B cell (primary cell): ENCODE measurements at regions not wholly inside any gene's neighbourhood (a gene's known extent, or its start where the extent isn't known, plus 50 kb on each side); places are given as distances from the start of the nearest gene placed in this dataset.

Experiments
- ATAC-seq: fragments of 200-7000 bp; cut with Tn5 transposase; one replicate; pipeline ENCODE4 v1.10.0; 2021; ENCODE audit warnings: low read depth, mild to moderate bottlenecking, moderate number of reproducible peaks, moderate library complexity
- CTCF ChIA-PET: fragments of 350-600 bp; sonication (Branson Sonifier 250); formaldehyde crosslinking; loops from one replicate; lab custom pipeline; 2021; ENCODE audit warnings: antibody characterized with exemption, inconsistent platforms; lab: Charles Lee
- POLR2A ChIA-PET: fragments of 350-600 bp; sonication (Branson Sonifier 250); formaldehyde crosslinking; loops from one replicate; lab custom pipeline; 2021; ENCODE audit warnings: antibody characterized with exemption; lab: Charles Lee
- DNase-seq: peaks from one replicate; pipeline ENCODE4 v3.0.0; 2013
- H2AFZ ChIP-seq: 2 replicates; pipeline ENCODE4 v1.6.1; 2012; ENCODE audit warnings: mild to moderate bottlenecking, low read depth, low read length; ENCODE audit not compliant: insufficient read depth, poor library complexity, severe bottlenecking
- H3K27ac ChIP-seq, 2 donors: 1 replicate in 1 of 2; 2 replicates in 1 of 2; pipeline ENCODE4 v1.5.1; 2012 to 2013; ENCODE audit warnings: low read length in 2 of 2, mild to moderate bottlenecking in 2 of 2, moderate library complexity in 1 of 2
- H3K27me3 ChIP-seq, 4 experiments: fragments of 200-600 bp in 1 of 4; sonication (generic) in 1 of 4; replicated peaks in 1 of 4; 1 replicate in 2 of 4; 2 replicates in 2 of 4; pipeline versions ENCODE4 v1.6.1 to v1.7.0; 2013 to 2016; ENCODE audit warnings: low read length in 3 of 4, mild to moderate bottlenecking in 2 of 4, mixed read lengths in 1 of 4, moderate library complexity in 1 of 4; ENCODE audit not compliant: insufficient read depth in 4 of 4, control insufficient read depth in 3 of 4; ENCODE audit errors: control extremely low read depth in 1 of 4
- H3K36me3 ChIP-seq, 2 experiments: replicated peaks in 1 of 2; 1 replicate in 1 of 2; 2 replicates in 1 of 2; pipeline versions ENCODE4 v1.6.1 to v1.7.1; 2013; ENCODE audit warnings: low read length in 1 of 2; ENCODE audit not compliant: insufficient read depth in 2 of 2, control insufficient read depth in 1 of 2; ENCODE audit errors: control extremely low read depth in 1 of 2, extremely low read depth in 1 of 2
- H3K4me1 ChIP-seq, 2 donors: fragments of 200-600 bp in 1 of 2; sonication (generic) in 1 of 2; 1 replicate in 1 of 2; 2 replicates in 1 of 2; pipeline versions ENCODE4 v1.5.1 to v1.6.1; 2013 to 2017; ENCODE audit warnings: low read length in 2 of 2; ENCODE audit not compliant: control insufficient read depth in 2 of 2, insufficient read depth in 2 of 2
- H3K4me2 ChIP-seq: replicated peaks from 2 replicates; pipeline ENCODE3; 2012; ENCODE audit warnings: mild to moderate bottlenecking, low read depth, low read length; ENCODE audit not compliant: poor library complexity, severe bottlenecking
- H3K4me3 ChIP-seq, 5 experiments: fragments of 200-600 bp in 1 of 5; sonication (generic) in 1 of 5; 1 replicate in 3 of 5; 2 replicates in 2 of 5; pipeline versions ENCODE4 v1.5.1 to v1.7.0; 2011 to 2016; ENCODE audit warnings: low read length in 4 of 5, mild to moderate bottlenecking in 4 of 5, low read depth in 2 of 5, control low read depth in 1 of 5, moderate library complexity in 1 of 5; ENCODE audit not compliant: insufficient read depth in 1 of 5; ENCODE audit errors: control extremely low read depth in 1 of 5, extremely low read depth in 1 of 5
- H3K79me2 ChIP-seq: fragments of 200-600 bp; sonication (generic); one replicate; pipeline ENCODE4 v1.6.0; 2016; ENCODE audit warnings: low read length; ENCODE audit not compliant: control insufficient read depth, insufficient read depth
- H3K9ac ChIP-seq: fragments of 200-600 bp; sonication (generic); 2 replicates; pipeline ENCODE4 v1.6.1; 2017; ENCODE audit warnings: mild to moderate bottlenecking, low read length, moderate library complexity
- H3K9me3 ChIP-seq, 3 donors: one replicate each; pipeline versions ENCODE4 v1.6.1 to v1.7.1; 2013; ENCODE audit warnings: low read length in 2 of 3; ENCODE audit not compliant: control insufficient read depth in 2 of 3, insufficient read depth in 1 of 3; ENCODE audit errors: control extremely low read depth in 1 of 3
- H4K20me1 ChIP-seq: 2 replicates; pipeline ENCODE4 v1.6.0; 2012; ENCODE audit warnings: mild to moderate bottlenecking, low read length; ENCODE audit not compliant: insufficient read depth, control insufficient read depth, poor library complexity, severe bottlenecking
- H3K27ac Mint-ChIP-seq: one replicate; pipeline ENCODE4 v1.8.0; 2021; ENCODE audit warnings: mixed read lengths
- H3K27me3 Mint-ChIP-seq: one replicate; pipeline ENCODE4 v1.8.0; 2021; ENCODE audit warnings: mixed read lengths
- H3K4me1 Mint-ChIP-seq: one replicate; pipeline ENCODE4 v1.8.0; 2021; ENCODE audit warnings: mixed read lengths
- H3K4me3 Mint-ChIP-seq: one replicate; pipeline ENCODE4 v1.8.0; 2021; ENCODE audit warnings: mixed read lengths
- H3K9me3 Mint-ChIP-seq: one replicate; pipeline ENCODE4 v1.8.0; 2022; ENCODE audit warnings: mixed read lengths; ENCODE audit not compliant: insufficient read depth
- CTCF ChIP-seq: fragments of 200-600 bp; IDR thresholded peaks from one replicate; pipeline ENCODE4 v1.8.0; 2022; ENCODE audit warnings: antibody characterized with exemption, mild to moderate bottlenecking
- EZH2 ChIP-seq: IDR thresholded peaks from 2 replicates; pipeline ENCODE4 v1.6.1; 2012; ENCODE audit warnings: borderline replicate concordance, low read depth, mild to moderate bottlenecking, moderate library complexity, low read length; ENCODE audit not compliant: insufficient read depth, poor library complexity, severe bottlenecking
- WGBS: methylation state at CpG from one replicate; pipeline ENCODE4 v1.1.5; 2013; ENCODE audit warnings: missing lambda C conversion rate; ENCODE audit not compliant: insufficient coverage; 5-methylcytosine and 5-hydroxymethylcytosine counted together
- intact Hi-C: fragments of 100-400 bp; cut with micrococcal nuclease; formaldehyde crosslinking; loops from one replicate; pipeline ENCODE4 v1.10.0; 2022

- H4K20me1 ChIP-seq: no peaks in the 10 kb centered on the region
- H3K4me2 ChIP-seq: no peak overlapping the region
- H3K27ac ChIP-seq: no peak overlapping the region
- intact Hi-C loops: no loop called here
- ChIA-PET CTCF (no interaction called here), POLR2A (no interaction called here)
- Mint-ChIP-seq H3K27me3 (no peaks in the 10 kb centered on the region), H3K27ac (no peak overlapping the region), H3K4me1 (no peaks in the 10 kb centered on the region), H3K4me3 (no peak overlapping the region), H3K9me3 (peaks cover 5% of the 10 kb centered on the region)
- H3K9me3 ChIP-seq: peaks cover 0 to 3% (median 0%) of the 10 kb centered on the region in 3 donors
- H3K36me3 ChIP-seq: no peaks in the 10 kb centered on the region
- ATAC-seq: no peak
- no peaks in the 10 kb centered on the region for H3K27me3 ChIP-seq
- no peak overlapping the region for H3K4me3 ChIP-seq
- H2AFZ ChIP-seq: no peak overlapping the region
- no peak for DNase-seq
- H3K4me1 ChIP-seq: no peaks in the 10 kb centered on the region
- H3K9ac ChIP-seq: no peak overlapping the region
- H3K79me2 ChIP-seq: no peaks in the 10 kb centered on the region
- TF ChIP-seq CTCF (no peak), EZH2 (no peak)
- 94% methylated on average over 3 of the region's 3 CpGs for WGBS
Measured at GRCh38 chr13:105984236-105984635, 551.2 kb downstream of the EFNB2 start.

- 79% methylated on average over 7 of the region's 11 CpGs for WGBS
- H3K27ac ChIP-seq: no peak overlapping the region
- no peak for ATAC-seq
Measured at GRCh38 chr13:105982219-105982930, 553.1 kb downstream of the EFNB2 start.

More at GRCh38 chr13:105982219-105982930, 553.1 kb downstream of the EFNB2 start:
- Histone ChIP-seq H3K36me3 (no peaks in the 10 kb centered on the region), H2AFZ (no peak overlapping the region), H3K4me2 (no peak overlapping the region), H3K4me1 (no peaks in the 10 kb centered on the region), H3K9me3 (peaks cover 0 to 3% (median 0%) of the 10 kb centered on the region in 3 donors), H3K27me3 (no peaks in the 10 kb centered on the region), H3K79me2 (no peaks in the 10 kb centered on the region), H3K9ac (no peak overlapping the region), H4K20me1 (no peaks in the 10 kb centered on the region), H3K4me3 (no peak overlapping the region)
- Mint-ChIP-seq H3K27me3 (no peaks in the 10 kb centered on the region), H3K4me1 (no peaks in the 10 kb centered on the region), H3K9me3 (peaks cover 7% of the 10 kb centered on the region), H3K27ac (no peak overlapping the region), H3K4me3 (no peak overlapping the region)
- ChIA-PET CTCF (no interaction called here), POLR2A (no interaction called here)
- TF ChIP-seq CTCF (no peak), EZH2 (no peak)
- no peak for DNase-seq
- intact Hi-C loops: no loop called here
